H9 (cell line): ENCODE measurements at regions not wholly inside any gene's neighbourhood (a gene's known extent, or its start where the extent isn't known, plus 50 kb on each side); places are given as distances from the start of the nearest gene placed in this dataset.

Experiments
- DNase-seq: peaks from one replicate; pipeline ENCODE4 v3.0.0-alpha.2; 2017
- H2AFZ ChIP-seq: one replicate; pipeline ENCODE4 v1.6.1; 2013; ENCODE audit warnings: mild to moderate bottlenecking, low read length, control low read depth, moderate library complexity
- H2AK5ac ChIP-seq: 2 replicates; pipeline ENCODE4 v1.6.1; 2013; ENCODE audit warnings: low read length, control low read depth, mixed read lengths; ENCODE audit not compliant: insufficient read length
- H2BK120ac ChIP-seq: one replicate; pipeline ENCODE4 v1.6.1; 2013; ENCODE audit warnings: low read depth, mild to moderate bottlenecking, low read length, control low read depth, inconsistent platforms; ENCODE audit not compliant: poor library complexity, severe bottlenecking
- H2BK12ac ChIP-seq: 2 replicates; pipeline ENCODE4 v1.6.1; 2013; ENCODE audit warnings: low read length, control low read depth, mixed read lengths, low read depth; ENCODE audit not compliant: insufficient read length
- H2BK15ac ChIP-seq: 2 replicates; pipeline ENCODE4 v1.6.1; 2013; ENCODE audit warnings: low read depth, low read length, control low read depth
- H2BK20ac ChIP-seq: one replicate; pipeline ENCODE4 v1.6.1; 2013; ENCODE audit warnings: low read depth, mild to moderate bottlenecking, low read length, control low read depth, inconsistent platforms; ENCODE audit not compliant: poor library complexity, severe bottlenecking
- H2BK5ac ChIP-seq: 2 replicates; pipeline ENCODE4 v1.6.1; 2013; ENCODE audit warnings: low read length, control low read depth, mixed read lengths; ENCODE audit not compliant: insufficient read length
- H3K14ac ChIP-seq: 2 replicates; pipeline ENCODE4 v1.6.1; 2013; ENCODE audit warnings: low read length, control low read depth; ENCODE audit not compliant: insufficient read depth
- H3K18ac ChIP-seq: 2 replicates; pipeline ENCODE4 v1.6.1; 2013; ENCODE audit warnings: low read depth, mild to moderate bottlenecking, mixed read lengths, low read length, control low read depth; ENCODE audit not compliant: insufficient read length
- H3K23ac ChIP-seq: 2 replicates; pipeline ENCODE4 v1.6.1; 2013; ENCODE audit warnings: low read length, control low read depth, mixed read lengths, low read depth; ENCODE audit not compliant: insufficient read length
- H3K23me2 ChIP-seq: 2 replicates; pipeline ENCODE4 v1.6.1; 2013; ENCODE audit warnings: low read depth, mild to moderate bottlenecking, mixed read lengths, low read length, control low read depth; ENCODE audit not compliant: insufficient read length, poor library complexity, severe bottlenecking
- H3K27ac ChIP-seq: 2 replicates; pipeline ENCODE4 v1.5.1; 2013; ENCODE audit warnings: low read length, control low read depth, mixed read lengths, low read depth; ENCODE audit not compliant: insufficient read length
- H3K27me3 ChIP-seq: 2 replicates; pipeline ENCODE4 v1.6.1; 2013; ENCODE audit warnings: low read length, control low read depth, inconsistent platforms; ENCODE audit not compliant: insufficient read depth
- H3K4ac ChIP-seq: 2 replicates; pipeline ENCODE4 v1.6.1; 2013; ENCODE audit warnings: low read depth, mild to moderate bottlenecking, control low read depth, inconsistent platforms, low read length, moderate library complexity
- H3K4me1 ChIP-seq: 2 replicates; pipeline ENCODE4 v1.6.1; 2013; ENCODE audit warnings: low read length, control low read depth, inconsistent platforms; ENCODE audit not compliant: insufficient read depth
- H3K4me2 ChIP-seq: 2 replicates; pipeline ENCODE4 v1.6.1; 2013; ENCODE audit warnings: low read length, control low read depth, mixed read lengths; ENCODE audit not compliant: insufficient read length, insufficient read depth
- H3K56ac ChIP-seq: 2 replicates; pipeline ENCODE4 v1.6.1; 2013; ENCODE audit warnings: low read depth, mild to moderate bottlenecking, mixed read lengths, low read length, control low read depth; ENCODE audit not compliant: insufficient read length
- H3K79me1 ChIP-seq: 2 replicates; pipeline ENCODE4 v1.6.1; 2013; ENCODE audit warnings: low read depth, mild to moderate bottlenecking, moderate library complexity, low read length, control low read depth, inconsistent platforms; ENCODE audit not compliant: insufficient read depth, poor library complexity, severe bottlenecking
- H3K79me2 ChIP-seq: 2 replicates; pipeline ENCODE4 v1.6.1; 2013; ENCODE audit warnings: low read length, control low read depth, inconsistent platforms; ENCODE audit not compliant: insufficient read depth
- H3K9ac ChIP-seq: 2 replicates; pipeline ENCODE4 v1.6.1; 2013; ENCODE audit warnings: low read length, control low read depth, mixed read lengths; ENCODE audit not compliant: insufficient read length; ENCODE audit errors: extremely low read depth
- H3K9me3 ChIP-seq: one replicate; pipeline ENCODE4 v1.6.1; 2013; ENCODE audit warnings: low read depth, low read length, inconsistent platforms; ENCODE audit not compliant: control insufficient read depth
- H3T11ph ChIP-seq: one replicate; pipeline ENCODE4 v1.6.1; 2013; ENCODE audit warnings: mild to moderate bottlenecking, low read length, control low read depth, inconsistent platforms
- H4K20me1 ChIP-seq: one replicate; pipeline ENCODE4 v1.6.1; 2013; ENCODE audit not compliant: control insufficient read depth, insufficient read length, insufficient read depth
- H4K5ac ChIP-seq: 2 replicates; pipeline ENCODE4 v1.6.1; 2013; ENCODE audit warnings: low read depth, mild to moderate bottlenecking, mixed read lengths, low read length, control low read depth; ENCODE audit not compliant: insufficient read length
- H4K8ac ChIP-seq: replicated peaks from 2 replicates; pipeline ENCODE4 v1.6.1; 2013; ENCODE audit warnings: low read length, control low read depth, mixed read lengths, low read depth; ENCODE audit not compliant: insufficient read length
- H4K91ac ChIP-seq: 2 replicates; pipeline ENCODE4 v1.6.1; 2013; ENCODE audit warnings: low read depth, mild to moderate bottlenecking, moderate library complexity, mixed read lengths, low read length, control low read depth; ENCODE audit not compliant: insufficient read length
- H3K27ac Mint-ChIP-seq, 3 experiments: 2 replicates in 2 of 3; 3 replicates in 1 of 3; pipeline ENCODE4 v1.8.0; 2020 to 2021; ENCODE audit warnings: mixed read lengths in 3 of 3, mild to moderate bottlenecking in 1 of 3, moderate library complexity in 1 of 3
- H3K27me3 Mint-ChIP-seq: 2 replicates; pipeline ENCODE4 v1.8.0; 2021; ENCODE audit warnings: low read depth, mild to moderate bottlenecking, moderate library complexity, mixed read lengths
- H3K36me3 Mint-ChIP-seq, 3 experiments: 2 replicates in 2 of 3; 3 replicates in 1 of 3; pipeline ENCODE4 v1.8.0; 2020 to 2021; ENCODE audit warnings: low read depth in 3 of 3, mixed read lengths in 3 of 3; ENCODE audit not compliant: insufficient read depth in 1 of 3
- H3K4me1 Mint-ChIP-seq, 2 experiments: 2 replicates each; pipeline ENCODE4 v1.8.0; 2020; ENCODE audit warnings: mixed read lengths in 2 of 2
- H3K4me3 Mint-ChIP-seq, 2 experiments: 2 replicates in 1 of 2; 3 replicates in 1 of 2; pipeline ENCODE4 v1.8.0; 2020 to 2021; ENCODE audit warnings: mild to moderate bottlenecking in 2 of 2, mixed read lengths in 2 of 2, moderate library complexity in 1 of 2
- H3K9me3 Mint-ChIP-seq, 2 experiments: 2 replicates in 1 of 2; 3 replicates in 1 of 2; pipeline ENCODE4 v1.8.0; 2020; ENCODE audit warnings: mild to moderate bottlenecking in 2 of 2, mixed read lengths in 2 of 2, moderate library complexity in 1 of 2
- WGBS: extraction: QIAGEN DNeasy Blood & Tissue Kit; methylation state at CpG from one replicate; pipeline ENCODE4 v1.1.7; 2013; ENCODE audit warnings: missing lambda C conversion rate, low lambda C conversion rate, mixed read lengths; ENCODE audit not compliant: insufficient read length; ENCODE audit errors: extremely low coverage; 5-methylcytosine and 5-hydroxymethylcytosine counted together
- TF ChIP-seq, protein P1 (sequence below): fragments of 200-600 bp; sonication (generic); conservative IDR thresholded peaks from 3 replicates; pipeline ENCODE4 v1.8.0; 2021; ENCODE audit warnings: antibody characterized with exemption, mild to moderate bottlenecking

DNA sequence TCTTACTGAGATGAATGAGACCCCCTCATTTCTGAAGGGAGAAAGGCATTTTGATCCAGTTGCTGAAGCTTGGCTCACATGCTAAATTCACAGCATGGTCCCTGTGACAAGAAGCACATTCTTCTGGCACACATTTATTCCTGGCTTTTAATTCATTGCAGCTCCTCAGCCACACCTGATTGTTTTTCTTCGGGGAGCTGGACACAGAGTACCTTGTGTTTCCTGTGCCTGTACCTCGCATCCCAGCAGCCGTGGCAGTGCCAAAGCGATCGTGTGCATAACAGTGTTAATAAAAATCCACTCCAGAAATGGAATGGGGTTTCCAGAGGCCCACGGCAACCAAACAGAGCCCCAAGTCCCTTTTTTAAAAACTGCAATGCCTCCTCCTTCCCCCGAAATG, 615.3 kb upstream of the MGMT start:
- no CpG with 5 or more reads among the region's 7 CpGs for whole genome bisulfite sequencing
- Histone ChIP-seq H3K27me3 (no peaks in the 10 kb centered on the region), H2AFZ (no peak overlapping the region), H2BK20ac (no peak overlapping the region), H3K27ac (no peak overlapping the region), H2BK5ac (no peak overlapping the region), H3K9me3 (no peaks in the 10 kb centered on the region), H2AK5ac (no peak overlapping the region), H3K4me1 (no peaks in the 10 kb centered on the region), H3K14ac (no peak overlapping the region), H2BK12ac (no peak overlapping the region), H3K79me1 (no peaks in the 10 kb centered on the region), H2BK15ac (no peak overlapping the region), H4K5ac (no peak overlapping the region), H3K56ac (no peak overlapping the region), H3K4me2 (no peak overlapping the region), H4K91ac (no peak overlapping the region), H3K79me2 (no peaks in the 10 kb centered on the region), H3K4ac (no peak overlapping the region), H4K8ac (no peak overlapping the region), H3T11ph (no peak overlapping the region), H3K23ac (no peak overlapping the region), H2BK120ac (no peak overlapping the region), H3K23me2 (no peaks in the 10 kb centered on the region), H3K9ac (no peak overlapping the region), H3K18ac (no peak overlapping the region), H4K20me1 (no peaks in the 10 kb centered on the region)
- Mint-ChIP-seq H3K4me3 (no peak overlapping the region), H3K27ac (no peak overlapping the region; a peak in 2 of 7 replicates), H3K27me3 (no peaks in the 10 kb centered on the region), H3K4me1 (peaks cover 10 to 11% of the 10 kb centered on the region in 2 experiments), H3K36me3 (no peaks in the 10 kb centered on the region), H3K9me3 (no peaks in the 10 kb centered on the region)
- no peak for DNase-seq
- TF ChIP-seq, protein P1, sequence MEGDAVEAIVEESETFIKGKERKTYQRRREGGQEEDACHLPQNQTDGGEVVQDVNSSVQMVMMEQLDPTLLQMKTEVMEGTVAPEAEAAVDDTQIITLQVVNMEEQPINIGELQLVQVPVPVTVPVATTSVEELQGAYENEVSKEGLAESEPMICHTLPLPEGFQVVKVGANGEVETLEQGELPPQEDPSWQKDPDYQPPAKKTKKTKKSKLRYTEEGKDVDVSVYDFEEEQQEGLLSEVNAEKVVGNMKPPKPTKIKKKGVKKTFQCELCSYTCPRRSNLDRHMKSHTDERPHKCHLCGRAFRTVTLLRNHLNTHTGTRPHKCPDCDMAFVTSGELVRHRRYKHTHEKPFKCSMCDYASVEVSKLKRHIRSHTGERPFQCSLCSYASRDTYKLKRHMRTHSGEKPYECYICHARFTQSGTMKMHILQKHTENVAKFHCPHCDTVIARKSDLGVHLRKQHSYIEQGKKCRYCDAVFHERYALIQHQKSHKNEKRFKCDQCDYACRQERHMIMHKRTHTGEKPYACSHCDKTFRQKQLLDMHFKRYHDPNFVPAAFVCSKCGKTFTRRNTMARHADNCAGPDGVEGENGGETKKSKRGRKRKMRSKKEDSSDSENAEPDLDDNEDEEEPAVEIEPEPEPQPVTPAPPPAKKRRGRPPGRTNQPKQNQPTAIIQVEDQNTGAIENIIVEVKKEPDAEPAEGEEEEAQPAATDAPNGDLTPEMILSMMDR: no peak
